Lower lobe of right lung (tissue), 2 donors: ENCODE measurements at regions not wholly inside any gene's neighbourhood (a gene's known extent, or its start where the extent isn't known, plus 50 kb on each side); places are given as distances from the start of the nearest gene placed in this dataset.

Experiments used
- ATAC-seq, 2 donors: fragments of 200-7000 bp; cut with Tn5 transposase; one replicate each; pipeline ENCODE4 v1.9.1; 2020 to 2022; ENCODE audit warnings: mild to moderate bottlenecking in 2 of 2, moderate library complexity in 2 of 2
- DNase-seq: peaks from one replicate; pipeline ENCODE4 v3.0.0-alpha.2; 2020
- H3K27ac ChIP-seq: fragments of 200-600 bp; one replicate; pipeline ENCODE4 v1.8.0; 2022
- H3K27me3 ChIP-seq: fragments of 200-600 bp; one replicate; pipeline ENCODE4 v1.8.0; 2022; ENCODE audit warnings: low read depth
- H3K36me3 ChIP-seq: fragments of 200-600 bp; one replicate; pipeline ENCODE4 v1.8.0; 2022; ENCODE audit warnings: mild to moderate bottlenecking
- H3K4me1 ChIP-seq: fragments of 200-600 bp; one replicate; pipeline ENCODE4 v1.8.0; 2022
- H3K4me3 ChIP-seq: fragments of 200-600 bp; one replicate; pipeline ENCODE4 v1.8.0; 2022; ENCODE audit warnings: mild to moderate bottlenecking
- H3K9me3 ChIP-seq: fragments of 200-600 bp; one replicate; pipeline ENCODE4 v1.8.0; 2022
- intact Hi-C: fragments of 100-400 bp; cut with DNase I; formaldehyde crosslinking; loops from one replicate; pipeline ENCODE4 v1.11.0; 2022
- TF ChIP-seq, protein P1 (sequence below): fragments of 200-600 bp; IDR thresholded peaks from one replicate; pipeline ENCODE4 v1.8.0; 2022; ENCODE audit warnings: antibody characterized with exemption, mild to moderate bottlenecking
- donor health status: DM: no; HTN: yes; CAD: no; lungs with severe emphysema.

DNA sequence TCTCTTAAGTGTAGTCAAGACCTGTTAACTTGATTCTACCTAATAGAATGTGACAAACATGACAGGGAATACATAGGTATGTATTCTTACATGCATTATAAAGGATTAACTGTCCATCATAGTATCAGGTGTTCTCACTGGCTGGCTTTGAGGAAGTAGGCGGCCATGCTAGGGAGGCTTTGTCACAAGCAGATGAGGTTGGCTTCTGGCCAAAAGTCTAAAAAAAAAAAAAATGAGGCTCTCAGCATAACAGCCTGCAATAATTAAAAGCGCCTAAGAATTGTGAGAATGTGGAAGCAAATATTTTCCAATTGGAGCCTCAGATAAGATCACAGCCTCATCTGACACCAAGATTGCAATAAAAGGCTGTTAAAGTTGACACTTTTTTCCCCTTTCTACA lies 1256.8 kb upstream of the SORCS1 start:
- ATAC-seq, result no peak
- no peaks in the 10 kb centered on the region for H3K9me3 ChIP-seq
- H3K36me3 ChIP-seq, result no peaks in the 10 kb centered on the region
- intact Hi-C loops, result no loop called here
- DNase-seq, result no peak
- no peak overlapping the region for H3K4me3 ChIP-seq
- no peak overlapping the region for H3K27ac ChIP-seq
- no peaks in the 10 kb centered on the region for H3K27me3 ChIP-seq
- H3K4me1 ChIP-seq, result no peaks in the 10 kb centered on the region
- TF ChIP-seq, protein P1, sequence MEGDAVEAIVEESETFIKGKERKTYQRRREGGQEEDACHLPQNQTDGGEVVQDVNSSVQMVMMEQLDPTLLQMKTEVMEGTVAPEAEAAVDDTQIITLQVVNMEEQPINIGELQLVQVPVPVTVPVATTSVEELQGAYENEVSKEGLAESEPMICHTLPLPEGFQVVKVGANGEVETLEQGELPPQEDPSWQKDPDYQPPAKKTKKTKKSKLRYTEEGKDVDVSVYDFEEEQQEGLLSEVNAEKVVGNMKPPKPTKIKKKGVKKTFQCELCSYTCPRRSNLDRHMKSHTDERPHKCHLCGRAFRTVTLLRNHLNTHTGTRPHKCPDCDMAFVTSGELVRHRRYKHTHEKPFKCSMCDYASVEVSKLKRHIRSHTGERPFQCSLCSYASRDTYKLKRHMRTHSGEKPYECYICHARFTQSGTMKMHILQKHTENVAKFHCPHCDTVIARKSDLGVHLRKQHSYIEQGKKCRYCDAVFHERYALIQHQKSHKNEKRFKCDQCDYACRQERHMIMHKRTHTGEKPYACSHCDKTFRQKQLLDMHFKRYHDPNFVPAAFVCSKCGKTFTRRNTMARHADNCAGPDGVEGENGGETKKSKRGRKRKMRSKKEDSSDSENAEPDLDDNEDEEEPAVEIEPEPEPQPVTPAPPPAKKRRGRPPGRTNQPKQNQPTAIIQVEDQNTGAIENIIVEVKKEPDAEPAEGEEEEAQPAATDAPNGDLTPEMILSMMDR, result no peak

DNA sequence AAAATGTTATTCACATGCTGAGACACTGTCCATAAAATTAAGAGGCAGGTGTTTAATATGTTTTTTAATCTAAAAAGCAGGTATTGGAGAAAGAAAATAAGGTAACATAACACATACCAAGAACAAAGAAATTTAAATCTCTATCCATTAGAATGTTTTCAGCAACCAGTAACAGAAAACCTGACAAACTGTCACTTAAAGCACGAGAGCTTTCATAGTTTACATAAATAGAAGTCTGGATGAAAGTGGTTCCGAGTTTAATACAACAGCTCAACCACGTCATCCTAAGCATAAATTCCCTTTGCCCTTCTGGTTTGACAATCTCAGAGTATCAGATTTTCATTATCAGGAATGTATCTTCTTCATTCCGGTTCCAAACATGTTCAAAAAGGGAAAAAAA lies 1249.4 kb upstream of the SORCS1 start:
- ATAC-seq, result no peak
- H3K27ac ChIP-seq, result no peak overlapping the region
- TF ChIP-seq, protein P1, result no peak
- no peaks in the 10 kb centered on the region for H3K27me3 ChIP-seq
- no peaks in the 10 kb centered on the region for H3K9me3 ChIP-seq
- DNase-seq, result no peak
- intact Hi-C loops, result no loop called here
- no peaks in the 10 kb centered on the region for H3K4me1 ChIP-seq
- H3K4me3 ChIP-seq, result no peak overlapping the region
- no peaks in the 10 kb centered on the region for H3K36me3 ChIP-seq

DNA sequence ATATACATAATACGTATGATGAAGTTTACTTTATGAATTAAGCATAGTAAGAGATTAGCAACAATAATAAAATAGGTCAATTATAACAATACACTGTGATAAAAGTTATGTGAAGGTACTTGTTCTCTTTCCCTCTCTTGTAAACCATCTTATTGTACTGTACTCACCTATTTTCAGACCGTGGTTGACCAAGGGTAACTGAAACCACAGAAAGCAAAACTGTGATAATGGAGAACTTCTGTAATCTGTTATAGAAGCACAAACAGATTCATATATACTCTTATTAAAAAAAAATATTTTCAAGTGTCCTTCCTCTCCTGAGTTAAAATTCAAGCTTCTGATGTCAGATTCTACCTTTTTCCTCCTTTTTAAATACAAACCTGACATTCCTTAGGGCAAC lies 1247.8 kb upstream of the SORCS1 start:
- Histone ChIP-seq H3K27ac (no peak overlapping the region), H3K4me3 (no peak overlapping the region), H3K4me1 (no peaks in the 10 kb centered on the region), H3K27me3 (no peaks in the 10 kb centered on the region), H3K9me3 (no peaks in the 10 kb centered on the region), H3K36me3 (no peaks in the 10 kb centered on the region)
- TF ChIP-seq, protein P1, result no peak
- DNase-seq (no peak), ATAC-seq (no peak)
- intact Hi-C loops, result no loop called here

DNA sequence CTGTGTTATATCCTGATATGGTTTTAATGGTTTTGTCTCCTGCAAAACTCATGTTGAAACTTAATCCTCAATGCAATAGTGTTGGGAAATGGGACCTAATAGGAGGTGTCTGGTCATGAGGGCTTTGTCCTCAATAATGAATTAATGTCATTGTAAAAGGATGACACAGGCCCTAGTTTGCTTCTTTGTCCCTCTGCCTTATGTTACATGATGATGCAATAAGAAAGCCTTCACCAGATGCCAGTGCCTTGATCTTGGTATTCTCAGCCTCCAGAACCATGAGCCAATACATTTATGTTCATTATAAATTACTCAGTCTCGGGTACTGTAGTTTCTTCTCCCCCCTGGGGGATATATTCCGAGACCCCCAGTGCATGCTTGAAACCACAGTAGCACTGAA lies 1247.4 kb upstream of the SORCS1 start:
- H3K9me3 ChIP-seq, result no peaks in the 10 kb centered on the region
- no peak overlapping the region for H3K27ac ChIP-seq
- H3K36me3 ChIP-seq, result no peaks in the 10 kb centered on the region
- ATAC-seq, result no peak
- TF ChIP-seq, protein P1, result no peak
- no peaks in the 10 kb centered on the region for H3K4me1 ChIP-seq
- DNase-seq, result no peak
- no peak overlapping the region for H3K4me3 ChIP-seq
- intact Hi-C loops, result no loop called here
- H3K27me3 ChIP-seq, result no peaks in the 10 kb centered on the region

DNA sequence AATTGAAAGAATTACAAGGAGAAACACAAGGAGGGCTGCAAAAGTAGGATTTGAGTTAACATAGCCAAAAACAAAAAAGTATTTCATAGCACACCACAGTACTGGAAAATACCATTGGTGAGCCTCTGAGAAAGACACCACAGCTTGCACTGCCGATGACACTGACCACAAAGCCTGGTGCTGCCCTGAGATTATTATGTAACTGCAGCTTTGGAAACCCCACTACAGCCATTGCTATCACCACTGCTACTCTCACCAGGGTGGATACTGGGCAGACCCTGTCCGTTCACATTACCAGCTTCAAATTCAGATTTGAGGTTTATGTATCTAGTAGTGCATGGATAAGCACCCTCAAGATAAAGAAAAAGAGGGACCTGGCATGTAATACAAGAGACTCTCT lies 1246.7 kb upstream of the SORCS1 start:
- no peaks in the 10 kb centered on the region for H3K9me3 ChIP-seq
- no peaks in the 10 kb centered on the region for H3K27me3 ChIP-seq
- H3K27ac ChIP-seq, result no peak overlapping the region
- no peak overlapping the region for H3K4me3 ChIP-seq
- no peak for DNase-seq
- intact Hi-C loops, result no loop called here
- no peaks in the 10 kb centered on the region for H3K4me1 ChIP-seq
- TF ChIP-seq, protein P1, result no peak
- no peak for ATAC-seq
- H3K36me3 ChIP-seq, result no peaks in the 10 kb centered on the region

DNA sequence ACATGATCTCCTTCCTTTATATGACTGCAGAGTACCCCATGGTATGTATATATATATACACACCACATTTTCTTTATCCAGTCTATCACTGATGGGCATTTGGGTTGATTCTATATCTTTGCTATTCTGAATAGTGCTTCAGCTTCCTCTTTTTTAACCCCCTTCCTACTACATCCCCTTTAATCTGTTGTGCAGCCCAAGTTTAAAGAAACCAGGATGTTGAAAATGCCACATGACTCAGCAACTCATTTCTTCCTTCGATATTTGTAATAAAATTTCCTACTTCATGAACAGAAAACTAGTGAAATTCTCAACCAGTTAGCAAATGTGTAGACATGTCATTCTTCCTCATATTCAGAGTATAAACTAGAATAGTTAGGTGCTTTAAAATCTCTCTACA lies 1245.7 kb upstream of the SORCS1 start:
- H3K9me3 ChIP-seq, result no peaks in the 10 kb centered on the region
- no peaks in the 10 kb centered on the region for H3K36me3 ChIP-seq
- ATAC-seq (no peak), DNase-seq (no peak)
- no peak overlapping the region for H3K4me3 ChIP-seq
- TF ChIP-seq, protein P1, result no peak
- H3K27ac ChIP-seq, result no peak overlapping the region
- H3K27me3 ChIP-seq, result no peaks in the 10 kb centered on the region
- intact Hi-C loops, result no loop called here
- no peaks in the 10 kb centered on the region for H3K4me1 ChIP-seq
